HT-29 (cell line): ENCODE measurements at regions not wholly inside any gene's neighbourhood (a gene's known extent, or its start where the extent isn't known, plus 50 kb on each side); places are given as distances from the start of the nearest gene placed in this dataset.

ENCODE experiments used
- DNase-seq: peaks from one replicate; pipeline ENCODE4 v3.0.0-alpha.2; 2015; ENCODE audit warnings: low spot score

DNA sequence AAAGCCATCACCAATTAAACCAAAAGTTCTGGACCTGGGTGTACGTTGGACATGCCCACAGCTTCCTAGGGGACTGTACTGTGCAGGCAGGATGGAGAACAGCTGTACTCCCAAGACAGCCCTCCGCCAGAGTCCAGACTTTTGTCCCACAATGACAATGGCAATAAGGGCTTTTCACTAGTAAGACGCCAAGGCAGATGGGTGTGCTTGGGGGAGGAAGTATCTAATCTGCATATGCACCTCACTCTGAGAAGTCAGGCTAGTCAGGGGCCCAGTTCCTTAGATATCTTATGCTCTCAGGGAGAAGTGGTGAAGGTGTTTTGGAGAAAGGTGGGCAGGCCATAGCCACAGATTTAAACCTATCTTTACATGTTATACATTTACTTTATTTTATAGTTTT lies 85.1 kb upstream of the USP47 start:
- DNase-seq = no peak

DNA sequence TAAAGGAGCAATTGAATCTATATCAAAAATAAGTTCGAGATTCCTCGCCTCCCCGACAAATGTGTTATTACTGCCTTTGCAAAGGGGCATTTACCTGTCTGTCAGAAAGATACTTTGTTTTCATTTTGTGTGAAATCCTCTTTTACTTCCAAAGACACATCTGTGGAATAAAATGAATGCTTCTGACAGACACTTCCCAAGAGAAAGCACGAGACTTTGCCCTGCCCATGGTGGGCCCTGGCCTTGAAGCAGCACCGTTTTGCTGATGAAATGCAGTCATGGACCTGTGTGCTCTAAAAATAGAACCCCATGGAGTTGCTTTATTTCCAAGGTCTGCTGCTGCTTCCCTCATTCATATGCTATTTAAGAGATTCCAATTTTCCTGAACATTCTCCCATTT lies 85.9 kb upstream of the USP47 start:
- DNase-seq = no peak

DNA sequence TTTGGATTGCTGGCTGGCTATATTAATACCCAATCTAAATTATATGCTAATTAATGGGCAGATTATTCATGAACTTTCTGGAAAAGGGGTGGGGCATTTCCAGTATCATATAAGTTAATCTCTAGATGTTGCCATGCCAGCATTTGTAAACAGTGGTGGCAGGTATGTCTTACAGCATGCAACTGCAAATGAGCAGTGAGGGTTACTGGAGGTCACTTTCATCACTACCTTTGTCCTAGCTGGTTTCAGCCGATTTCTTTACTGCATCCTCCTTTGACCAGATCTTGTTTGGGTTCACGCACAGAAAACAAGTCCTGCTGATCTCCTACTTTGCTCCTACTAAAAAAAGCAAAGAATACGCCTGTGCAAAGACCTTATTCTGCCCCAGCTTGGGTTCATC lies 89.1 kb upstream of the USP47 start:
- DNase-seq = peak; percentile 3

DNA sequence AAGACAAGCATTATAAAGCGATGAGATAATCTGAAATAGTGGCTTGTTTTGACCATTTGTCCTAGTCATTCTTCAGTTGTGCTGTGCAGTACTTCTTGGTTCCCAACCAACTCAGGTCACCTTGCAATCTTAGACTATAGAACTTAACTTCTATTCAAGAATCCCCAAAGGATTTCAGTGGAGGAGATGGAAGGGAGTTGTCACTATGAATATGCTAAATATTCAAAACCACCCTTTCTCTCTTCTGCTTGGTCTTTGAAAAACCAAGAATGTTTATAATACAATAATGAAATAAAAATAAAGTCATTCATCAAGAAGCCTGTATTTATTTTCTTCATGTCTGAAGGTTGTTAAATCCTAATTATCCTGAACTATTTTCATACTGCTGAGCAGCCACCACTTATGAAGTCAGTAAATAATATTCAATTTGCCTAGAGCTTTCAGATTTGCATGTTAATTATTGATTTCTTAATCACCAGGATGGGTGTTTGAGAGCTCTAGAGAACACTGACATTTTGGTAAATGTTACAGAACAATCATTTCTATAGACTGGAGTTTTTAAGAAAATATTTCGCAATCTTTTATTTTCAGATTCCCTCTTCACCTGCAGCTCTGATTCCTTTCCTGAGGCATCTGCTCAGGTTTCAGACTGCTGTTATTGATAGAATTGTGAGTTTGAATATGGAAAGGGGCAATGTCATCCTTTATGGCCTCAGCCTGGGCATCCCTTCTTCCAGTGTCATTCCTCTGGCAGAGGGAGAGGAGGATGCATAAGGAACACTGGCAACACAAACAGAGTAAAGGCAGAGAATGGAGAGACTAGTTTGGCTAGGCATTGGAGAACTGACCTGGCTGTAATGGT lies 91.5 kb upstream of the USP47 start:
- no peak for DNase-seq

DNA sequence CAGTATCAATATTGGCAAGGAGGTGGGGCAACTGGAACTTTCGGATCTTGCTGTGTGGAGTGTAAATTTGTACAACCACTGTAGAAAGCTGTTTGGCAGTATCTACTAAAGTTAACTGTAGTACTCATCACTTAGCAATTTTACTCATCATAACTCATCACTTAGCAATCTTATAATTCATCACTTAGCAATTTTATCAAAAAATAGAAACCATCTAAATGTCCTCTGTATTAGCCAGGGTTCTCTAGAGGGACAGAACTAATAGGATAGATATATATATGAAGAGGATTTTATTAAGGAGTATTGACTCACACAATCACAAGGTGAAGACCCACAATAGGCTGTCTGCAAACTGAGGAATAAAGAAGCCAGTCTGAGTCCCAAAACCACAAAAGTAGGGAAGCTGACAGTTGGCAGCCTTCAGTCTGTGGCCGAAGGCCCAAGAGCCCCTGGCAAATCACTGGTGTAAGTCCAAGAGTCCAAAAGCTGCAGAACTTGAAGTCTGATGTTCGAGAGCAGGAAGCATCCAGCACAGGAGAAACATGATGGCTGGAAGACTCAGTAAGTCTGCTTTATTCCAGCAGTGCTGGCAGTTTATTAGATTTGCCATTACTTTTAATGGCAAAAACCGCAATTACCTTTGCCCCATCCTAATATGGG lies 92.9 kb upstream of the USP47 start:
- DNase-seq = no peak

DNA sequence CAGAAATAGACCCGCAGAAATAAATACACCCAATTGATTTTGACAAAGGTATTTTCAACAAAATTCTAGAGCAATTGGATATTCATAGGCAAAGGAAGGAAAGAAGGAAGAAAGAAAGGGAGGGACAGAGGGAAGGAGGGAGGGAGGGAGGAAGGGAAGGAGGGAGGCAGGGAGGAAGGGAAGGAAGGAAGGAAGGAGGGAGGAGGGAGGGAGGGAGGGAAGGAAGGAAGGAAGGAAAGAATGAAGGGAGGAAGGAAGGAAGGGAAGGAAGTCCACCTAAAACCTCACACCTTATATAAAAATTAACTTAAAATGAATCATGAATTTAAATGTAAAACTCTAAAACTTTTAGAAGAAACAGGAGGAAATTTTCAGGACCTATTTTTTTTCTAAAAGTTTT lies 94.2 kb upstream of the USP47 start:
- DNase-seq = no peak

DNA sequence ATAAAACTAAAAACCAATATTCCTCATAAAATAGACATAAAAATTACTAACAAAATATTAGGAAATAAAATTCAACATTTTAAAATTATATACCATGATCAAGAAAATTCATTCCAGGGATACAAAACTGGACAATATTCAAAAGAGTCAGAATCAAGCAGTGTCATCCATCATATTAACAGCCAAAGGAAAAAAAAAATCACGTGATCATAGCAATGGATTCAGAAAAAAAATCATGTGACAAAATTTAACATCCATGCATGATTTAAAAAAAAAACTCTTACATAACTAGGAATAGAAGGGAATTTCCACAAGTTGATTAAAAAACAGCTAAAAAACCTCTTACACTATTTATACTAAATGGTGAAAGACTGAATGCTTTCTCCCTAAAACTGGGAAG lies 95.3 kb upstream of the USP47 start:
- no peak for DNase-seq

DNA sequence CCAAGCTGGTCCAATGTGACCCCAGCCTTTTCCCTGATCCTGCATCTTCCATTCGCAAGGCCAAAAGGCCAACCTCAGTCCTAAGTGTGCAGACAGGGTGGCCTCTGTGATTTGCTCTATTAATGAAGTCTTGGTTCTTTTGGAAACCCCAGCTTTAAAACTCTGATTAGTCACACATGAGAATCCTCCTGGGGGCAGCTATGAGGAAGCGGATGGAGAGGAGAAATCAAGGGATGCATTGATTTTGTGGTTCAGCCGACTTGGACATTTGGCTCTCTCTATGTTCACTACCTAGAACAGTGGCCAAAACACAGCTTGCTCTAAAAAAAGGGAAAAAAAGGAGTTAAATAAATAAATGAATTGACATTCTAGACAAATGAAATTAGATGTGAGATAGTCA lies 98.6 kb upstream of the USP47 start:
- DNase-seq = no peak

DNA sequence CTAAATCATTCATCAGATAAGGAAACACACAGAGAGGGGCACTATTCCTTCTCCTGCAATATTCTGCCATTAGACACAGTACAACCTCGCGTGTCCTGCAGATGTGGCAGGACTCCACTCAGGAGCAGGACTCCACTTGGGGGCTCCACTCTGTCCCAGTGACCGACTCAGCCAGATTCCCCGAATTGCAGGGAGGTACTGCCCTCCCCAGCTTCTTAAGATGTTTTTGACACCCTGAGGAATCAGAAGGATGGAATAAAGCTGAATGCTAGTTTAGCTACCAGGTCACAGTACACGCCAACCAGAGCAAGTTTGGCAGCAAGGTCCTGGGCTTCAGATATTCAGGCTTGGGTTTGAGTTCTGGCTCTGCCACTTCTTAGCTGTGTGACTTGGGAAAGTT lies 99.3 kb upstream of the USP47 start:
- no peak for DNase-seq

DNA sequence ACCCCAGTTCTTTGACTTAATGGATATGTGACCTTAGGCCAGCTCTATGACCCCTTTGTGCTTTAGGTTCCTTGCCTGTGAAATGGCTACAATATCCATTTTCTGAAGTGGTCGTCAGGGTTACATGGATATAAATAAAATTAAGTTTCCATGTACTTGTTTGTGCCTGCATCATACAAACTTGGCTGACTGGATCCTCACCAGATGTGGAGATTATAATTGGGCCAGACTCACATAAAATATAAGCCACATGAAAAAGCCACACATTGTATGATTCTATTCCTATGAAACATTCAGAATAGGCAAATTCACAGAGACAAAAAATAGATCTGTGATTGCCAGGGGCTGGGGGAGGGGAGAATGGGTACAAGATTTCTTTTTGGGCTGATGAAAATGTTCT lies 100.9 kb upstream of the USP47 start:
- no peak for DNase-seq

DNA sequence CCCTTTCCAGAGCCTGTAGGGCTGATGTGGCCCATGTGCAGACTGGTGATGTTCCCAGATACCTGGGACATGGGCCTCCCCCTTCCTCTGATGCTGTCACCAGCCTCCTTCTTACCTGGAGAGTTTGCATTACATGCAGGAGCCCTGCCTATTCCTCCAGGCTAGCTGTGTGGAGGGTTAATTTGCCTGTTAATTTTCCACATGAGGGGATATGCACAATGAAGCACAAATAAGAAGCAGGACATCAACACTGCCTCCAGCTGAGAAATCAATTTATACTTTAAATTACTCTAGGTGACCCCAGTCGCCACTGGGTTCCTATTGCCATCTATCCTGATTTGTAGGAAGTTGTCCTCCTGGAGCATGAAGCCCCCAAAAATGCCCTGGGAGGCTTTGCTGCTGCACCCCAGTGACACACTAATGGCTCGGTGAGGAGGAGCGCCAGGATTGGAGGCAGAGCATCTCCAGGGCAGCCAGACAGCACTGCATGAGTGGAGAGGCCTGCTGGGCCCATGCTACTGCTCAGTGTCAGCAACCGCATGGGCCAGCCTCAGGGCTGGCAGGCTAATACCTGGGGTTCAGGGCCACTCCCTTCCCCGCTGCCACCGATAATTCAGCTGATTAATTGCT lies 101.6 kb upstream of the USP47 start:
- no peak for DNase-seq

DNA sequence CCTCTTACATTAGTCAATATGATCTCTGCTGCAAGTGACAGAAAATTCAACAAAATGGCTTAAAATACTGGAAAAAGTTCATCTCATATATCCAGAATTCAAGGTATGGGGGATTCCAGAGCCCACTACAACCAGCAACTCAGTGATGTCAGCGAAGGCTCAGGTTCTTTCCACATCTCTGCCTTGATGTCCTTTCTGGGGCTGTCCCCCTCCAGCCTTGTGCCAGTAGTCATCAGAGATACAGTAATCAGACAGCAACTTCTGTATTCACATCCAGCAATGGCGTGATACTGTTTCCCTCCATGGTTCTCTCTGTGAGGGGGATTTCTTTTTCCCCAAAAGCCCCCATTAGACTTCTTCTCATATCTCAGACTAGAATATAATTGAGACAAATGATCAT lies 103.4 kb upstream of the USP47 start:
- no peak for DNase-seq

DNA sequence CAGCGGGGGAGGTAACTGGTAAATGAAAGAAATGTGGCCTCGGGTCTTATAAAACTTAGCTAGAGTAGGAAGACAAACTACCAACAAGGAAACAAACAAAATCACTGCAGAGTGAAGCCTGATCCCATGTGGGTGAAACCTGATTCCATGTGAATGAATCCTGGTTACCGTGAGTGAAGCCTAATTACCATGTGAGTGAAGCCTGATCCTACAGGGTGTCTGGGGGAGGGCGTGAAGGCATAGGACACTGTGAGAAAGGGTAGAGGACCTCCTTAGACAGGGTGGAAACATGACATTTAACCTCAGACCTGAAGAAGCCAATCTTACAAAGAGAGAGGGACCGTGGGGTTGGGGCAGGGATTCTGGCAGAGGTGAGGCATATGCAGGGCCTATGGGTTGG lies 106.2 kb upstream of the USP47 start:
- DNase-seq = no peak

DNA sequence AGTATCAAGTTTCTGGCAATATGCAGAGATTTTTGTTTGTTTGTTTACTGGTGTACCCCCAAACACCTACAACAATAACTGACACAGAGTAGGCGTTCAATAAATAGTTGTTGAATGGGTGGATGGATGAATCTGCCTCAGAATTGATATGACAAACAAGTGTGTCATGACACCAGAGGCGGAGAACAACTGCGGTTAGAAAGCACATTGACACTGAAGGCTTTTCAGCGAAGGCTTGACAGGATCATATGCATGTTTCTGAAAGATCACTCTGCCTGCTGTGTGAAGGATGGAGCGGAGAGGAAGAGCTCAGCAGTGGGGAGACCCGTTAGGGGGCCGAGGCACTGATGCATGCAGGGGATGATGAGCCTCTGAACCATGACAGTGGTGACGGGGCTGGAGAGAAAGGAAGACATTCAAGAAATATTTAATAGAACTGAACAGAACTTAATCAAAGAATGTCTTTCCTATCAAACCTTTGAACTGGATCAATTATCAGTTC lies 108.5 kb upstream of the USP47 start:
- DNase-seq = no peak

DNA sequence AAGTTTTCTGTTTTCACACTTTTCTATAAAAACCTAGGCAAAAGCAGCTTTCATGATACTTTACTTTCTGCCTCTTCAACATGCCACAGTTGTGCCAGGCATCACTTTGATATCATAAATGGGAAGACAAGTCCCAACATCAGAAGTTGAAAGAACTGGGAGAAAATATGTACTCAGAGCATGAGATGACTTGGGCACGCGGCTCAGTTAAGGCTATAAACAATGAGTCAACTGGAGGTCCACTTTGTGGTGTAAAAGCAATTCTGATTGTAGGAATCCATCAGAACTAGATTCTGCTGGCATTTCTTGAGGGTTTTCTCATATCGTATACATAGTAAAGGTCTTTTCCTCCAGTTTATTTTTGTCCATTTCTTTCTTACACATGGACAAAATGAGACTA lies 109.7 kb upstream of the USP47 start:
- no peak for DNase-seq

DNA sequence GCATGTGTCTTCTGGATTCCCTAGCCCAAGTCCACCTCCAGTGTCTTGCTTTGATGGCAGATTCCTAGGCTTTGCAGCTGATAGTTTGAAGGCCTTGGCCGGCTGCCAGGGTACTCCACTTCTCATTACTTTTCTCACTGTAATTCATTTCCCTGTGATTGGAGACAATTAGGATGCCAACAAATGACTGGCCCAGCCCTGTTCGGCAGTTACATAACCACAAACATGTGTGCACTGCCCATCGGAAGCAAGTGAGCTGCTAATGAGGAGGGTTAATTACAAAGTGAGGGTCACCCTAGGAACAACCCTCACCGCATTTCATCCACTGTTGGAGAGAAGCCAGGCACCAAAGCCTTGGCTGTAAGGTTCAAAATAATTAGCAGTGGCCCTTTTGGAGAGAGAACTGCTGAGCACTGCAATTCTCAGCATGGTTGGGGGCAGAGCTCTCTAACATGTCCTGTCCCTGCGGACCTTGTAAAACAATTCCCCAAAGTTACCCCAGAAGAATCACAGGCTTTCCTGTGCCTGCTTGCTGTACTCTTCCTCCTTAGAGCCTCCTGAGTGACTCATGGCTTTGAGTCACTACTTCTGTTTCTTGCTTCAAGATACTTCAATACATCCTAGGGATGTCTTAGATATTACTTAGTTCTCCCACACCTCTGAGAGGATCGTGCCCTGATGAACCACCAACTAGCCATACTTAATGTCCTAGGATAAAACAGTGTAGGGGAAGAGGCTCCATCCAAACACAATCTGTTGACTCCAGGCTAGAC lies 109.7 kb upstream of the GALNT18 start:
- DNase-seq = peak; percentile 4

DNA sequence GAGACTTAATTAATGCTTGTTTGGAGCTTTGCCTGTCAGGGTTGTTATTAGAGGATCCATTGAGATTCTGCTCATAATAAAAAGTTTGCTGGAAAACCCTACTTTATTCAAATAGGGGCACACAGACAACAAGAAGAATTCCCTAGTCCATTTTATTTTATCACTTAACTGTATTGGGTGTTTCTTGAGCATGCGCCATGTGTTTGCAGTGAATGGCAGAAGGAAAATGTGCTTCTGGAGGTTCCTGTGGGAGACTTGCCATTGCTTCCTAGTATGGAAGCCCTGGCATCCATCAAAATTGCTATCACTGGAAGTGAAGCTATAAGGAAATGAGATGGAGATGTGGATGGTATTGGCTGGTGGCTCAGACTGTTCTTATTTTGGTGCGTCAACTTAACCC lies 106.6 kb upstream of the GALNT18 start:
- DNase-seq = no peak

DNA sequence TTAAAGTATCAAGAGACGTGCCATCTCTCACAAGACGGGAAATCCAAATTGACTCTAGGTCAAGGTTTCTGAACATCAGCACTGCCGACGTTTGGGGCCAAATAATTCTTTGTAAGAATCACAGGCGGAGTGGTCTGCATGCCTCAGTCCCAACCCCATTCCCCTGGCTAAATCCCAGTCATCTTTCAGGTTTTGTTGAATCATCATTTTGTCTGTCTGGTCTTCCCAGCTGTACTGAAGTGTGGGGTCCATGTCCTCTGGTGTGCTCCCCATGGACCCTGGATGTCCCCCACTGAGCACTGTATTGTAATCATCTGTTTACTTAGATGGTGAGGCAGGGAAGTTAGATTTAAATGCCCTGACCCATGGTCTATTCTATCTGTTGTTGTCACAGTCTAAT lies 103.6 kb upstream of the GALNT18 start:
- DNase-seq = no peak

DNA sequence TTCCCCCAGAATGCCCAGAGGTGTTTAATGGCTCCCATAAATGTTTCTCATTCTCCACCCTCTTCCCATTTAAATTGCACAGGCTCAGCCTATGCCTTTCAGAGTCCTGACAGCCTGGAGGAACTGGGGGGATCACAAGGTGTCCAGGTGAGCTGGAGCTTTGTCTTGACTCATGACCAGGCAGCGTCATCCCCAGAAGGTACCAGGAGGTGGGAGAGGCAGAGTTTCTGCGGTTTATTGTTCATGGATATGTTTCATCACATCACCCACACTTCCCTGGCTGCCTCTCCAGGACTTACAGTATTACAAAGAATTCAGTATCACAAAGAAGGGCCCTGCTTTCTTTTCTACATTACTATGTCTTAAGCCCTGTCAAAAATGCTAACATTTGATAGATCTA lies 103.2 kb upstream of the GALNT18 start:
- no peak for DNase-seq

DNA sequence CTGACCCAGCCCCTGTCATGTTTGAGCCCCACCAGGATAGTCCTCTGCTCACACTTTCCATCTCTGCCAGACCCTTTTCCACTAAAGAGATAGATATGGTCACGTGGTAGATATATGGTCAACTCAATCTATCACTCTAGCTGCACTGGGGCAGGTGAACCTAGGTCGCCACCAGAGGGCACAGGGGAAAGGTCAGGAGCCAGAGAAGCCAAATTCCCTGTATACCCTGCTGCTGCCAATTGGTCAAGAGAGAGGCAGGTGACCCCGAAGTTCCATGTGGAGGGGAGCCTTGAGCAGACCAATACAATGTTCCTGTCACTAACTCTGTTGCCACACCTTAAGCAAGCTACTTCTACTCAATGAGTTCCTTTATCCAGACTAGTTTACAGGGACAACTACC lies 101.1 kb upstream of the GALNT18 start:
- DNase-seq = no peak

DNA sequence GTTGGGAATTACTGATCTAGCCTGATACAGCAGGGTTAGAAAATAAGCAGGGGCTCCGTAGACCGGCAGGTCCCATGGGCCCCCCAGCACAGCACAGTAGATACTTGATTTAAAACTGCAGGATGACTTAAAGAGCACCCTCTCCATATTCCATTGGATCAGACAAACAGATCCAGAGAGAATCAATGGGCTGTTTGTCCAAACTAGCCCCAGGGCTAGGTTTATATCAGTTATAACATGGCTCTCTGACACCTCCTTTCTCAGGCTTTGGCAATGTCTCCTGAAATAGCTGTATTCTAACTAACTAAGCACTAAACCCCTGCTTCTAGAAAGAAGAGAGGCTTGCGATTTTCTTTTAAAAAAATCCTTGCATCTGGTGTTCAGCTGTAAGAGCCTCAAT lies 100.4 kb upstream of the GALNT18 start:
- no peak for DNase-seq

DNA sequence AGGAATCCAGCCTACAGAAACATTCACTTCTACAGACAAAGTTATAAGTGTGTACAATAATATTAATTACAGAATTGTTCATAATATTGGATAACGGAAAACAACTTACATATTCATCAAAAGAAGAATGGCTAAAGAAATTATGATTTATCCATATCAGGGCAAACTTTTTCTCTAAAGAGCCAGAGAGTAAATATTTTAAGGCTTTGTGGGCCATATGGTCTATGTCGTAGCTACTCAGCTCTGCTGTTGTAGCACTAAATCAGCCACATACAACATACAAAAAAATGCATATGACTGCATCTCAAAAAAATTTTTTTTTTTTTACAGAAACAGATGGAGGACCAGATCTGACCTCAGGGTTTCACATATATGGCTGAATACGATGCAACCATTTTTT lies 96.7 kb upstream of the GALNT18 start:
- no peak for DNase-seq
